ENCODE measurements at regions not wholly inside any gene's neighbourhood (a gene's known extent, or its start where the extent isn't known, plus 50 kb on each side); places are given as distances from the start of the nearest gene placed in this dataset.
"Not testable (repeated sequence)": the region's sequence is repeated elsewhere in the genome, so short reads cannot be mapped to it uniquely, and the experiment has no call there.

GRCh38 chr3:5565026-5565425 is 377.5 kb downstream of the EDEM1 start:
- no peak for DNase-seq (ENCODE audit: low read depth, low spot score)
- no peak overlapping the region for H3K4me3 ChIP-seq (ENCODE audit: low read length)

- no peak overlapping the region for H3K4me3 ChIP-seq (ENCODE audit: low read length)
- no peak for DNase-seq (ENCODE audit: low read depth, low spot score)
Measured at GRCh38 chr3:5567113-5567512, 379.6 kb downstream of the EDEM1 start.

- H3K4me3 ChIP-seq (ENCODE audit: low read length) = no peak overlapping the region
- peak; percentile 32 for DNase-seq (ENCODE audit: low read depth, low spot score)
Measured at GRCh38 chr3:5568451-5568850, 380.9 kb downstream of the EDEM1 start.

GRCh38 chr3:5569152-5569551 is 381.6 kb downstream of the EDEM1 start:
- DNase-seq (ENCODE audit: low read depth, low spot score) = no peak
- no peak overlapping the region for H3K4me3 ChIP-seq (ENCODE audit: low read length)

- no peak overlapping the region for H3K4me3 ChIP-seq (ENCODE audit: low read length)
- DNase-seq (ENCODE audit: low read depth, low spot score) = no peak
Measured at GRCh38 chr3:5572168-5572567, 384.7 kb downstream of the EDEM1 start.

GRCh38 chr3:5576277-5577011 is 388.9 kb downstream of the EDEM1 start:
- no peak for DNase-seq (ENCODE audit: low read depth, low spot score)
- no peak overlapping the region for H3K4me3 ChIP-seq (ENCODE audit: low read length)

- no peak overlapping the region for H3K4me3 ChIP-seq (ENCODE audit: low read length)
- no peak for DNase-seq (ENCODE audit: low read depth, low spot score)
Measured at GRCh38 chr3:5579139-5579602, 391.7 kb downstream of the EDEM1 start.

- no peak for DNase-seq (ENCODE audit: low read depth, low spot score)
- H3K4me3 ChIP-seq (ENCODE audit: low read length) = no peak overlapping the region
Measured at GRCh38 chr3:5579946-5580345, 392.4 kb downstream of the EDEM1 start.

- no peak for DNase-seq (ENCODE audit: low read depth, low spot score)
Measured at GRCh38 chr3:5580826-5581225, 393.3 kb downstream of the EDEM1 start.

GRCh38 chr3:5581743-5582142 is 394.2 kb downstream of the EDEM1 start:
- DNase-seq (ENCODE audit: low read depth, low spot score) = no peak
- no peak overlapping the region for H3K4me3 ChIP-seq (ENCODE audit: low read length)

More at GRCh38 chr3:5580826-5581225, 393.3 kb downstream of the EDEM1 start:
- no peak overlapping the region for H3K4me3 ChIP-seq (ENCODE audit: low read length)

- H3K4me3 ChIP-seq (ENCODE audit: low read length) = no peak overlapping the region
- no peak for DNase-seq (ENCODE audit: low read depth, low spot score)
Measured at GRCh38 chr3:5583920-5584319, 396.4 kb downstream of the EDEM1 start.

- no peak overlapping the region for H3K4me3 ChIP-seq (ENCODE audit: low read length)
- no peak for DNase-seq (ENCODE audit: low read depth, low spot score)
Measured at GRCh38 chr3:5585085-5585484, 397.6 kb downstream of the EDEM1 start.

- H3K4me3 ChIP-seq (ENCODE audit: low read length) = no peak overlapping the region
- no peak for DNase-seq (ENCODE audit: low read depth, low spot score)
Measured at GRCh38 chr3:5606884-5607472, 419.5 kb downstream of the EDEM1 start.

- no peak overlapping the region for H3K4me3 ChIP-seq (ENCODE audit: low read length)
- no peak for DNase-seq (ENCODE audit: low read depth, low spot score)
Measured at GRCh38 chr3:5607581-5607980, 420.1 kb downstream of the EDEM1 start.

- not testable (repeated sequence) for DNase-seq (ENCODE audit: low read depth, low spot score); H3K4me3 ChIP-seq (ENCODE audit: low read length)
Measured at GRCh38 chr3:5608971-5609370, 421.5 kb downstream of the EDEM1 start.

GRCh38 chr3:5613599-5613998 is 426.1 kb downstream of the EDEM1 start:
- H3K4me3 ChIP-seq (ENCODE audit: low read length) = no peak overlapping the region
- no peak for DNase-seq (ENCODE audit: low read depth, low spot score)

GRCh38 chr3:5616873-5617272 is 429.4 kb downstream of the EDEM1 start:
- H3K4me3 ChIP-seq (ENCODE audit: low read length) = no peak overlapping the region
- no peak for DNase-seq (ENCODE audit: low read depth, low spot score)

GRCh38 chr3:5618170-5618569 is 430.7 kb downstream of the EDEM1 start:
- no peak overlapping the region for H3K4me3 ChIP-seq (ENCODE audit: low read length)
- no peak for DNase-seq (ENCODE audit: low read depth, low spot score)

- no peak overlapping the region for H3K4me3 ChIP-seq (ENCODE audit: low read length)
- DNase-seq (ENCODE audit: low read depth, low spot score) = peak; percentile 52
Measured at GRCh38 chr3:5630406-5630805, 442.9 kb downstream of the EDEM1 start.

GRCh38 chr3:5633960-5634359 is 446.5 kb downstream of the EDEM1 start:
- H3K4me3 ChIP-seq (ENCODE audit: low read length) = no peak overlapping the region
- DNase-seq (ENCODE audit: low read depth, low spot score) = no peak

GRCh38 chr3:5634411-5634810 is 446.9 kb downstream of the EDEM1 start:
- no peak for DNase-seq (ENCODE audit: low read depth, low spot score)
- H3K4me3 ChIP-seq (ENCODE audit: low read length) = no peak overlapping the region

Data from Jurkat, Clone E6-1 (cell line).